ENCODE measurements at regions not wholly inside any gene's neighbourhood (a gene's known extent, or its start where the extent isn't known, plus 50 kb on each side); places are given as distances from the start of the nearest gene placed in this dataset.

DNA sequence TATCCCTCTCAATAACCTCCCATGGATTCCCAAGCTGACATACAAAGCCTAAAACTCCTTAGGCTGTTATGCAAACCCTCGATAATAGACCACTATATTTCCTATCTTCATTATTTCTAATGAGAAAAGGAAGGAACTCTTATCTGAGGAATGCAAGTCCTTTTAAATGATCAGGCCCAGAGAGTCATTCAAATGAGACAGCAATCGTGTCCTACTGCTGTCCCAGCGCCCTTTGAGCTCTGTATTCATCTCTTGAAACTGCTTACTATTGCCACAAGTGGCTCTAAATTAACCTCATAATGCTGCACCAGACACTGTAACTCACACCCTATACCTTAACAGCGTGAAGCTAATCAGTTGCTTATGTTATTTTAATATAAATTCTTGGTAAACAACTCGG, 182.1 kb upstream of the NAMPT start:
- ATAC-seq (peak; percentile 19 to 64 (median 36)), DNase-seq (no peak)
- intact Hi-C loops (cut with DNase I): loop anchor here (5.0 to 10.0 kb wide), 2 partner anchors 290 to 292 kb away; no protein-coding TSS in a partner anchor
- Histone ChIP-seq H3K27ac (no peak overlapping the region), H3K4me1 (peaks cover 0 to 18% (median 0%) of the 10 kb centered on the region in 4 donors), H3K27me3 (no peaks in the 10 kb centered on the region), H3K4me3 (no peak overlapping the region), H3K9me3 (no peaks in the 10 kb centered on the region), H3K36me3 (no peaks in the 10 kb centered on the region)
- whole genome bisulfite sequencing (ENCODE audit: insufficient coverage, low coverage, low lambda C conversion rate, missing lambda C conversion rate): 59% methylated on average over 5 of the region's 5 CpGs
- TF ChIP-seq CTCF (IDR thresholded peaks at IDR 0.05) (no peak), POLR2A (IDR thresholded peaks at IDR 0.05) (no peak)

- no peak overlapping the region for H3K27ac ChIP-seq
These were observed 181.1 kb upstream of the NAMPT start for GRCh38 chr7:106465704-106466468.

DNA sequence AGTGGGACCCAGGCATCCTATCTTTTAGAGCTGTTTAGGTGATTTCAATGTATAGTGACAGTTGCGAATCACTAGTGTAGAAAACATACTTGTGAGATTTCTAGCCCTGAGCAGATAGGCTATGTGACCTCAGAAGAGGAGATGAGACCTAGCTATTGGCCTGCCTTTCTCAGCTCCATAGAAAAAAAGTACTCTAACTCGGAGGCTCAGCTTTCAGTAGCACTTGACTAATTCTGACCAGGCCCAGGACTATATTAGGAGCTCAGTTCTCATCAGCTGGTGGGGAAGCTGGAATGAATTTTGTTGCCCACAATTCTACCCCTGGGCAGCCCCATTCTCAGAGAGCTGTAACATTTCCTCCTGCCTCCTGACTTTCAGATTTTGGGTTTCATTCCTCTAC, 179.9 kb upstream of the NAMPT start:
- intact Hi-C loops (cut with DNase I): loop anchor here (5.0 to 10.0 kb wide), 2 partner anchors 287 to 290 kb away; no protein-coding TSS in a partner anchor
- H3K4me3 ChIP-seq: no peak overlapping the region

More at GRCh38 chr7:106465704-106466468, 181.1 kb upstream of the NAMPT start:
- Histone ChIP-seq H3K36me3 (no peaks in the 10 kb centered on the region), H3K4me1 (peaks cover 0 to 18% (median 0%) of the 10 kb centered on the region in 4 donors), H3K27me3 (no peaks in the 10 kb centered on the region), H3K9me3 (no peaks in the 10 kb centered on the region), H3K4me3 (no peak overlapping the region)
- 93% methylated on average over 5 of the region's 5 CpGs for WGBS (ENCODE audit: insufficient coverage, low coverage, low lambda C conversion rate, missing lambda C conversion rate)
- DNase-seq: no peak
- TF ChIP-seq CTCF (IDR thresholded peaks at IDR 0.05) (no peak), POLR2A (IDR thresholded peaks at IDR 0.05) (no peak)
- intact Hi-C loops (cut with DNase I): loop anchor here (5.0 to 10.0 kb wide), 2 partner anchors 289 to 291 kb away; no protein-coding TSS in a partner anchor
- no peak for ATAC-seq

GRCh38 chr7:106463851-106464611, 179.2 kb upstream of the NAMPT start:
- H3K4me1 ChIP-seq: peaks cover 0 to 29% (median 3%) of the 10 kb centered on the region in 4 donors
- TF ChIP-seq CTCF (IDR thresholded peaks at IDR 0.05) (no peak), POLR2A (IDR thresholded peaks at IDR 0.05) (no peak)
- no peaks in the 10 kb centered on the region for H3K36me3 ChIP-seq
- H3K27me3 ChIP-seq: no peaks in the 10 kb centered on the region
- no peaks in the 10 kb centered on the region for H3K9me3 ChIP-seq
- WGBS (ENCODE audit: insufficient coverage, low coverage, low lambda C conversion rate, missing lambda C conversion rate): 36% methylated on average over 1 of the region's 2 CpGs
- ATAC-seq: peak in 3 of 4 donors; percentile 18 to 23 (median 21)
- no peak overlapping the region for H3K4me3 ChIP-seq
- DNase-seq: no peak
- H3K27ac ChIP-seq: no peak overlapping the region
- intact Hi-C loops (cut with DNase I): loop anchor here in 1 of 2 donors (10.0 kb wide), 1 partner anchor 289 kb away; no protein-coding TSS in a partner anchor

More for the DNA sequence above, 179.9 kb upstream of the NAMPT start:
- H3K27me3 ChIP-seq: no peaks in the 10 kb centered on the region
- no peaks in the 10 kb centered on the region for H3K36me3 ChIP-seq
- H3K27ac ChIP-seq: no peak overlapping the region
- H3K9me3 ChIP-seq: no peaks in the 10 kb centered on the region
- ATAC-seq (no peak), DNase-seq (no peak)
- H3K4me1 ChIP-seq: peaks cover 0 to 23% (median 0%) of the 10 kb centered on the region in 4 donors
- TF ChIP-seq CTCF (IDR thresholded peaks at IDR 0.05): no peak
- TF ChIP-seq POLR2A (IDR thresholded peaks at IDR 0.05): no peak
- WGBS (ENCODE audit: insufficient coverage, low coverage, low lambda C conversion rate, missing lambda C conversion rate): 100% methylated on average over 1 of the region's 2 CpGs
